GM19328 (cell line): ENCODE measurements at regions not wholly inside any gene's neighbourhood (a gene's known extent, or its start where the extent isn't known, plus 50 kb on each side); places are given as distances from the start of the nearest gene placed in this dataset.

Experiments used
- ATAC-seq: cut with Tn5 transposase; IDR thresholded peaks from one replicate; pipeline ENCODE4 v1.9.1; 2021; ENCODE audit warnings: mild to moderate bottlenecking, moderate library complexity; ENCODE audit not compliant: unreplicated experiment

DNA sequence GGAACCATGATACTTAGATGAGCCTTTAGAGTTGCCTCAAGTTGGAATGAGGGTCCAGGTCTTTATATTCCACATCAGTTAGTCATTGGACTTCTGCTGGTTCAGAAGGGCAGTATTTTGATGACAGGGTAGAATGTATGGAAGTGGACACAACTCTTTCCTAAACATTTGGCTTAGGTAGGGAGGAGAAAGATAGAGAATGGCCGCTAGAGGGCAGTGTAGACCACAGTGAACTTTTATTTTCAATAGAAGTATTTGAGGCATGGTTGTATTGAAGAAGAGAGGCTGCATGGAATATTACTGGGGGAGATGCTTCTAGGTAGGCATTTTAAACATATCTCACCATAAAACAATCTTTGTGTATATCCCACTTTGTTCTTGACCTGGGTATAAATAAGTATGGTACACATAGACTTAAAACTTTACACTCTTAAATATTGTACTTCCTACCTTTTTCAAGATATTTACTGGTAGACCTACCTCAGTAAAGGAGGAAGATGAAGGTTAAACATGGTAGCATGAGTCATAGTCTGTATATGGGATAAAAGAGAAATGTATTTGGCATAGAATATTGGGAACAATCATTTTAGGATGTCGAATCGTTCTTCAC is 497.6 kb upstream of the FAM98A start:
- ATAC-seq = no peak

- no peak for ATAC-seq
Measured at GRCh38 chr2:34093790-34094189, 494.7 kb upstream of the FAM98A start.

- ATAC-seq = no peak
Measured at GRCh38 chr2:34070196-34070595, 471.1 kb upstream of the FAM98A start.

GRCh38 chr2:34069604-34070003 is 470.5 kb upstream of the FAM98A start:
- no peak for ATAC-seq

- no peak for ATAC-seq
Measured at GRCh38 chr2:34050413-34050812, 451.3 kb upstream of the FAM98A start.

- ATAC-seq = no peak
Measured at GRCh38 chr2:34045101-34045655, 446.1 kb upstream of the FAM98A start.

- ATAC-seq = no peak
Measured at GRCh38 chr2:34037886-34038285, 438.8 kb upstream of the FAM98A start.

GRCh38 chr2:34037157-34037556 is 438.1 kb upstream of the FAM98A start:
- no peak for ATAC-seq

- ATAC-seq = no peak
Measured at GRCh38 chr2:34031097-34031496, 432.0 kb upstream of the FAM98A start.

GRCh38 chr2:34030273-34030672 is 431.2 kb upstream of the FAM98A start:
- no peak for ATAC-seq

DNA sequence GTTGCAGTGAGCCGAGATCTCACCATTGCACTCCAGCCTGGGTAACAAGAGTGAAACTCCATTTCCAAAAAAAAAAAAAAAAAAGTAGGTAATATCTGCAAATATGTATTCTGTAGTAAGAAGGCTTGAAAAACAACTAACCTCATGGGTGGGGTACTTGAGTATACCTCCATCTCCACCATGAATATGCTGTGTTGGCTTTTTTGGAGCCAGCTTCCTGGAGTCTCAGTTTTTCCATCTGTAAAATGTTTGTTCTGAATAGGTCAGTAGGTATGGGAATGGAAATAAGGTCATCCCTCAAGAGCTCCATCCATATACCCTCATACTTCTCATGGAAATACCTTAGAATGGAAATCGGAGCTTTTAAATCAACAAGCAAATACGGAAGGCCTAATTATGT is 430.0 kb upstream of the FAM98A start:
- ATAC-seq = no peak

GRCh38 chr2:34025196-34025595 is 426.1 kb upstream of the FAM98A start:
- no peak for ATAC-seq

DNA sequence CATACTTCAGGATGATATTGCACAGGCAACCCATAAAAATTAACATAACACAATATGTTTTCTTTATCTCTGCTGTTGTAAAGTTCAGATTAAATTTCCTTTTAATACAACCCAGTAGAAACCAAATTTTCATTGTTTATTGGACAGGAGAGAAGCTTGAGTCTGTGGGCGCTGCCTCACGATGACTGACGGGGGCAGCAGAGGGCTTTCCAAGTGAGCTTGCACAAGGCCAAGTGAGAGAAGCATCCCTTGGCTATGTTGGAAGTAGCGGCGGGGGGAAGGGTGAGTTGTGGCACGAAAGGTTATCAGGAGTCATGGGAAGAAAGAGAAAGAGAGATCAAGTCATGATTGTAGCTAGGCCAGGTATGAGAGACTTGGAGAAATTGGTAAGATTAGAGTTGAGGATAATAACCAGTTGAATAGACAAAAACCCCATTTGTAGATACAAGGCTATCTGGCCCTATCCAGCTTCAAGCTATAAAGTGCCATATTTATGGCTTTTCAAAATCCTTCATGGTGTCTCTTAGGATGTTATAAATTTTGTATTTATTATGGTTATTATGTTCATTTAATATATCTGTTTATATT is 413.7 kb upstream of the FAM98A start:
- peak; percentile 70 for ATAC-seq

GRCh38 chr2:34011684-34012083 is 412.6 kb upstream of the FAM98A start:
- ATAC-seq = no peak

- ATAC-seq = no peak
Measured at GRCh38 chr2:34005901-34006300, 406.8 kb upstream of the FAM98A start.

GRCh38 chr2:34004936-34005335 is 405.8 kb upstream of the FAM98A start:
- no peak for ATAC-seq

GRCh38 chr2:34003795-34004194 is 404.7 kb upstream of the FAM98A start:
- no peak for ATAC-seq

- no peak for ATAC-seq
Measured at GRCh38 chr2:34001557-34001956, 402.5 kb upstream of the FAM98A start.

GRCh38 chr2:33984131-33984530 is 385.0 kb upstream of the FAM98A start:
- ATAC-seq = no peak

- ATAC-seq = no peak
Measured at GRCh38 chr2:33978471-33978870, 379.4 kb upstream of the FAM98A start.

DNA sequence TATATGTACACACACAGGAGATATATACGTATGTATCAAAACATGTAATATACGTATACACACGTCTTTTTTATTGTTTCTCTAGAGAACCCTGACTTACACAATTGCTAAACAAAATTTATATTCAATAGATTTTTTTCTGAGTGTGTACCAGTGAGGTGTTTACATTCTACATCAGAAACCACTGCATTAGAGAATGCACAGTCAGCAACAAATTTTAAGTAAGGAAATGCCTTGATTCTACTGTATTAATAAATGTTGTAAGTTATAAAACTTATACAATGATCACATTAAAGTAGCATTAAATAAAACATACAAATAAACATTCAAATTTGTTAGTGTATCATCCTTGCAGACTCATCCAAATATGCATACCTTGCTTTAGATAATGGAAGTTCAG is 376.4 kb upstream of the FAM98A start:
- ATAC-seq = no peak

GRCh38 chr2:33967103-33967502 is 368.0 kb upstream of the FAM98A start:
- ATAC-seq = no peak

DNA sequence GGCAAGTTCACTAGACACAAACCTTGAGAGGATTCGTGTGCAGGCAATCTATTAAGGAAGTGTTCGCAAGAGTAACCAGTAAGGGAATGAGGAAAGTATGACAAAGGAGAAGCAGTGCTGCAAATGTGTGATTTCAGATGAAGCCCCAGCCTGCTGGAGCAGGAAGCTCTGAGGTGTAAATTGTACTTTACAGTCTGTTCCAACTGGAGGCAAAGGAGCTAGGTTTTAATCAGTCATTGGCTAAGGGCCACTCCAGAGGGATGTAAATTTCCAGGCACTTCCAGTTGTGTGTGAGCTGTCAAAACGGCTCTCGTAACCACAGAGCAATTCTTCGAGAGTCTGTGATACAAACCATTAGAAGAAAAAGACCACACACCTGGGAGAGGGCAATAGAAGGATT is 359.5 kb upstream of the FAM98A start:
- ATAC-seq = no peak
